Fibroblast of villous mesenchyme (primary cell): ENCODE measurements at regions not wholly inside any gene's neighbourhood (a gene's known extent, or its start where the extent isn't known, plus 50 kb on each side); places are given as distances from the start of the nearest gene placed in this dataset.

Source experiments
- DNase-seq: peaks from one replicate; pipeline ENCODE4 v3.0.0-alpha.2; 2010; ENCODE audit warnings: low read depth
- H3K4me3 ChIP-seq: 2 replicates; pipeline ENCODE4 v1.5.1; 2011; ENCODE audit warnings: low read depth, mild to moderate bottlenecking, low read length
- TF ChIP-seq, protein P1 (sequence below): IDR thresholded peaks from 2 replicates; pipeline ENCODE4 v1.5.1; 2012; ENCODE audit warnings: low read depth, mild to moderate bottlenecking, low read length; ENCODE audit not compliant: insufficient read depth

DNA sequence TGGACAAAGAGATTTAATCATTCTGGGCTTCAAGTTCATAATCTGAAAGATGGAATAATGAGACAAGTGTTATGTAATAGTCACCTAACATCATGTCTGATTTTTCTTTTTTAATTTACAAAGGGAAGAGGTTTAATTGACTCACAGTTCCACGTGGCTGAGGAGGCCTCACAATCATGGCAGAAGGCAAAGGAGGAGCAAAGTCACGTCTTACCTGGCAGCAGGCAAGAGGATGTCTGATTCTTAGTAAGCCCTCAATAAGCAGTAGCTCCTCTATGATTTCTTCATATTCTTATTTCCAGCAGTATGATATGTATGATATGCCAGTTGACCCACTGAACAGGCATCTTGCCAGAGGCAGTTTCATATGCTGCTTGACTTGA, 152.7 kb downstream of the S1PR1 start:
- no peak for DNase-seq
- no peak overlapping the region for H3K4me3 ChIP-seq
- TF ChIP-seq, protein P1, sequence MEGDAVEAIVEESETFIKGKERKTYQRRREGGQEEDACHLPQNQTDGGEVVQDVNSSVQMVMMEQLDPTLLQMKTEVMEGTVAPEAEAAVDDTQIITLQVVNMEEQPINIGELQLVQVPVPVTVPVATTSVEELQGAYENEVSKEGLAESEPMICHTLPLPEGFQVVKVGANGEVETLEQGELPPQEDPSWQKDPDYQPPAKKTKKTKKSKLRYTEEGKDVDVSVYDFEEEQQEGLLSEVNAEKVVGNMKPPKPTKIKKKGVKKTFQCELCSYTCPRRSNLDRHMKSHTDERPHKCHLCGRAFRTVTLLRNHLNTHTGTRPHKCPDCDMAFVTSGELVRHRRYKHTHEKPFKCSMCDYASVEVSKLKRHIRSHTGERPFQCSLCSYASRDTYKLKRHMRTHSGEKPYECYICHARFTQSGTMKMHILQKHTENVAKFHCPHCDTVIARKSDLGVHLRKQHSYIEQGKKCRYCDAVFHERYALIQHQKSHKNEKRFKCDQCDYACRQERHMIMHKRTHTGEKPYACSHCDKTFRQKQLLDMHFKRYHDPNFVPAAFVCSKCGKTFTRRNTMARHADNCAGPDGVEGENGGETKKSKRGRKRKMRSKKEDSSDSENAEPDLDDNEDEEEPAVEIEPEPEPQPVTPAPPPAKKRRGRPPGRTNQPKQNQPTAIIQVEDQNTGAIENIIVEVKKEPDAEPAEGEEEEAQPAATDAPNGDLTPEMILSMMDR, result no peak

DNA sequence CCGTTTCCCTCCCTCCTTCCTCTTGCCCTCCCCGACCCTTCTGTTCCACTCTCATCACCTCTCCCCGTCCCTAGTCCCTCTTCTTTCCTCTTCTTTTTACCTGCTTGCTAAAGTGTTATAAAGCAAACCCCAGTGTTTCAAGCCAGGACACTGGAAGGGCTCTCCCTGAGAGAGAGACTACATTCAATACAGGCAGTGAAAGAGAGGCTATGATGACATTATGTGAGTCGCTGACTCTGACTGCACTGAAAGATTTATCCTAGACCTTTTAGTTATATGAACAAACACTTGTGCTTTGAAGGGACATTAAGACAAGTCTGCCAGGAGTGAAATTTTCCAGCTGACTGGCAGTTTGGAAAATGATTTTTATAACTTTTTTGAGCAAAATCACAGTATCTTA, 155.7 kb downstream of the S1PR1 start:
- no peak for DNase-seq
- no peak overlapping the region for H3K4me3 ChIP-seq
- TF ChIP-seq, protein P1, result no peak

DNA sequence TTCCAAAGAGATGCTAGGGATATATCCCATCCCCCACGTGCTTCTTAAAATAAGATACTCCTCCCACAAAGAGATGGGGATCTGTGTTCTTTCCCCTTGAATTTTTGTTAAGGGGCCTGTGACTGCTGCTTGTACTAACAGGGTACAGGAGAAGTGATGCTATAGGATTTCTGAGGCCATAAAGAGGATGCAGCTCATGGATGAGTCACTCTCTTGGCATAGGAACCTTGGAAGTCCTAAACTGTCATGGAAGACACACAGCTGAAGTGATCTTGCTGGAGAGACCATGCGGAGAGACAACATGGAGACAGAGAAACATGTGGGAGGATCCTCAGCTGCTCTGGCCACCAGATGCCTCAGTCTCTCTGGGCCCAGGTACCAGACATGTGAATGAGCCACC, 157.2 kb downstream of the S1PR1 start:
- DNase-seq, result no peak
- H3K4me3 ChIP-seq, result no peak overlapping the region
- TF ChIP-seq, protein P1, result no peak

DNA sequence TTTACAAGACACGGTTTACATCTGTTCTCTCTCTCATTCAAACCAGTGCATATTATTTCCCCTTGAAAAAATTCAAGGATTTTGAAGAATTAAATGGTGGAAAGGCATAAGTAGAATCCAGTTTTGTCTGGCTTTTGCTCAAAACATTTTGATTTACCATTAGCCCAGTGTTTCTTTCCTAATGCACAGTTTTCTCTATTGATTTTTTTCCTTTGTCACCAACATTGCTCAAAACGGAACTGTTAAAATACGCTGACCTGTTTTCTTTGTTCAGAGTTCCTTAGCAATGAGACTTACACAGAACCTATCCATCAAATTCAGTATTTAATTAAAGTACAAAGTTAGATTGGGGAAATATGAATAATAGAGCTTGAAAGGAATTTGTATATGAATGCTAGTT, 162.4 kb downstream of the S1PR1 start:
- TF ChIP-seq, protein P1, result no peak
- no peak overlapping the region for H3K4me3 ChIP-seq
- no peak for DNase-seq

DNA sequence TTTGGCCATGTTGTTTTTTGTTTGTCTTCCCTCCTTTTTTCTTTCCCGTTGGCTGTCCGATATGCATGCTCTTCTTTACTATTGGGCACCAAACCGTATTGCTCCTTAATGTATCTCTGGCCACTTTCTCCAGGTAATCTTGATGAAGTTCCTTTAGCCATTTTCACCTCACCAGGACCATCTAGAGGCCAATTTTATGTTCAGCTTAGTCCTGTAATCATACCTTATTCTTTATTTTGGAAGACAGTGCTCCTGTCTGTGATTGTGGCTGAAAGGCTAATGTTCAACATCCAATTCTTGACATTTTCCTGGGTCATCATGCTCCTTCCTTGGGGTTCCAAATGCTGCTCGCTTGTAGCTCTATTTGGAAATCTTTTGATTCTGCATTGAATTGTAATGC, 169.5 kb downstream of the S1PR1 start:
- TF ChIP-seq, protein P1, result no peak
- no peak overlapping the region for H3K4me3 ChIP-seq
- no peak for DNase-seq

DNA sequence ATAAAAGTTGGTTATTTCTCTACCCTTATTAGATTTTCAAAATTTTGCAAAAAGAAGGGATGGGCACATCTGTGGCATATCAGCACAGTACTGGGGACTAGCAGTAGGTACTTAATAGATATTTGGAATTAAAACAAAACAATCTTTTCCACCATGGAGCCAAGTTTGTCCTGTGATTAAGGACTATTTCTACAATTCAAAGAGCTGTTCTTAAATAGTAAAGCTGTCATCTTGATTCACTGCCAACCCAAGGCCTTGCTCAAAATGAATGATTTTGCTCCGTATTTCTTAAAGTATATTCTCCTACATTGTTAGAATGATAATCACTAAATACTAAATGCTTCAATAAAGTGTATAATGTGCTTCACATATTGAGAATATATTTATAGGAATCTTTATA, 169.9 kb downstream of the S1PR1 start:
- no peak for DNase-seq
- H3K4me3 ChIP-seq, result no peak overlapping the region
- TF ChIP-seq, protein P1, result no peak

DNA sequence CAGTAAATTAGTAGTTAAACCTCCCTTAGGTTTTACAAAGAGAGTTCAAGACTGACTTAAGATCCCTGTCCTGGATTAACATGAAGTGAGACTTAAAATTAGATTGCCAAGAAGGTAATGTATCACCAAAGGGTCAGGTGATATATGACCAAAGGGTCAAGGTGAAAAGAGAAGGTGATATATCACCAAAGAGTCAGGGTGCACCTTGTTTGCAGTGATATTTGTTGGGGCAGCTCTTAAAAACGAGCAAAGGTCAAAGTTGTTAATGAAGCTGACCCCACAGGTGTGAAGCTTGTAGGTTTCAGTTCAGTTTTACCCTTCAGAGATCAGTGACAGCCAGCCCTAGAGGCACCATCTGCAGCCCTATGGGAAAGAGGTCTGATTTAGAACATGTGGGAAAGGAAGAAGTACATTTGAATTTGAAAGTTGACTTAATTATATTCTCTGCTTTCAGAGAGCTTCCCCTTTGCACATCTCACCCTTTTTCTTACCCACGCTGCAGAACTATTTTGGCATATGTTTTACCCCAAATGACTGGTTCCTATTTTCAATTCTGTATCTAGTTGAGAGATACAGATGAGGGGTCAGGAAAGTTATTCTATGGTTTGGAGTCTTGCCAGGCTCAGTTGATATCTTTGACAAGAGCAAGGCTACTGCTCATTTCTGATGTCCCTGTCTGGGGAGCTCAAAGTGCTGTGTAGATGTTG, 170.8 kb downstream of the S1PR1 start:
- DNase-seq, result no peak
- TF ChIP-seq, protein P1, result no peak
- H3K4me3 ChIP-seq, result no peak overlapping the region
